Esophagus squamous epithelium (tissue), 4 donors: ENCODE measurements at regions not wholly inside any gene's neighbourhood (a gene's known extent, or its start where the extent isn't known, plus 50 kb on each side); places are given as distances from the start of the nearest gene placed in this dataset.

Source experiments
- POLR2A ChIP-seq, 4 donors: fragments of 450-650 bp; IDR thresholded peaks; one replicate each; pipeline ENCODE4 v1.6.1; 2017; ENCODE audit warnings: antibody characterized with exemption in 4 of 4, mild to moderate bottlenecking in 4 of 4, moderate library complexity in 3 of 4
- TF ChIP-seq, protein P1 (sequence below), 6 experiments: fragments of 450-650 bp in 4 of 6; fragments of 200-600 bp in 2 of 6; sonication (generic) in 2 of 6; IDR thresholded peaks; one replicate each; pipeline ENCODE4 v1.5.1; 2016 to 2019; ENCODE audit warnings: antibody characterized with exemption in 6 of 6, mild to moderate bottlenecking in 4 of 6, moderate library complexity in 4 of 6

- TF ChIP-seq, protein P1, sequence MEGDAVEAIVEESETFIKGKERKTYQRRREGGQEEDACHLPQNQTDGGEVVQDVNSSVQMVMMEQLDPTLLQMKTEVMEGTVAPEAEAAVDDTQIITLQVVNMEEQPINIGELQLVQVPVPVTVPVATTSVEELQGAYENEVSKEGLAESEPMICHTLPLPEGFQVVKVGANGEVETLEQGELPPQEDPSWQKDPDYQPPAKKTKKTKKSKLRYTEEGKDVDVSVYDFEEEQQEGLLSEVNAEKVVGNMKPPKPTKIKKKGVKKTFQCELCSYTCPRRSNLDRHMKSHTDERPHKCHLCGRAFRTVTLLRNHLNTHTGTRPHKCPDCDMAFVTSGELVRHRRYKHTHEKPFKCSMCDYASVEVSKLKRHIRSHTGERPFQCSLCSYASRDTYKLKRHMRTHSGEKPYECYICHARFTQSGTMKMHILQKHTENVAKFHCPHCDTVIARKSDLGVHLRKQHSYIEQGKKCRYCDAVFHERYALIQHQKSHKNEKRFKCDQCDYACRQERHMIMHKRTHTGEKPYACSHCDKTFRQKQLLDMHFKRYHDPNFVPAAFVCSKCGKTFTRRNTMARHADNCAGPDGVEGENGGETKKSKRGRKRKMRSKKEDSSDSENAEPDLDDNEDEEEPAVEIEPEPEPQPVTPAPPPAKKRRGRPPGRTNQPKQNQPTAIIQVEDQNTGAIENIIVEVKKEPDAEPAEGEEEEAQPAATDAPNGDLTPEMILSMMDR (IDR thresholded peaks at IDR 0.05): no peak
- no peak for TF ChIP-seq POLR2A (IDR thresholded peaks at IDR 0.05)
Measured at GRCh38 chr18:6672821-6673308, 56.7 kb upstream of the ARHGAP28 start.
